ENCODE measurements at regions not wholly inside any gene's neighbourhood (a gene's known extent, or its start where the extent isn't known, plus 50 kb on each side); places are given as distances from the start of the nearest gene placed in this dataset.

GRCh38 chr9:14560194-14560593, 133.0 kb downstream of the ZDHHC21 start:
- DNase-seq (ENCODE audit: low spot score) = no peak

GRCh38 chr9:14554886-14555285, 138.3 kb downstream of the ZDHHC21 start:
- DNase-seq (ENCODE audit: low spot score) = no peak

GRCh38 chr9:14547245-14548060, 145.8 kb downstream of the ZDHHC21 start:
- no peak for DNase-seq (ENCODE audit: low spot score)

GRCh38 chr9:14546693-14547092, 146.5 kb downstream of the ZDHHC21 start:
- no peak for DNase-seq (ENCODE audit: low spot score)

- no peak for DNase-seq (ENCODE audit: low spot score)
Observed at GRCh38 chr9:14542071-14542470, 151.2 kb downstream of the ZDHHC21 start.

- peak; percentile 66 for DNase-seq (ENCODE audit: low spot score)
Observed at GRCh38 chr9:14538526-14538925, 154.7 kb downstream of the ZDHHC21 start.

- DNase-seq (ENCODE audit: low spot score) = no peak
Observed at GRCh38 chr9:14535161-14535955, 157.9 kb downstream of the ZDHHC21 start.

GRCh38 chr9:14533867-14534640, 159.2 kb downstream of the ZDHHC21 start:
- no peak for DNase-seq (ENCODE audit: low spot score)

GRCh38 chr9:14532456-14533115, 160.6 kb downstream of the ZDHHC21 start:
- no peak for DNase-seq (ENCODE audit: low spot score)

- no peak for DNase-seq (ENCODE audit: low spot score)
Observed at GRCh38 chr9:14531341-14532269, 161.6 kb downstream of the ZDHHC21 start.

GRCh38 chr9:14530841-14531240, 162.4 kb downstream of the ZDHHC21 start:
- no peak for DNase-seq (ENCODE audit: low spot score)

GRCh38 chr9:14530366-14530765, 162.9 kb downstream of the ZDHHC21 start:
- no peak for DNase-seq (ENCODE audit: low spot score)

GRCh38 chr9:14529629-14530028, 163.6 kb downstream of the ZDHHC21 start:
- no peak for DNase-seq (ENCODE audit: low spot score)

GRCh38 chr9:14529054-14529453, 164.2 kb downstream of the ZDHHC21 start:
- DNase-seq (ENCODE audit: low spot score) = no peak

- no peak for DNase-seq (ENCODE audit: low spot score)
Observed at GRCh38 chr9:14526504-14526903, 166.7 kb downstream of the ZDHHC21 start.

GRCh38 chr9:14525856-14526255, 167.4 kb downstream of the ZDHHC21 start:
- DNase-seq (ENCODE audit: low spot score) = no peak

- DNase-seq (ENCODE audit: low spot score) = no peak
Observed at GRCh38 chr9:14524873-14525515, 168.2 kb downstream of the ZDHHC21 start.

- no peak for DNase-seq (ENCODE audit: low spot score)
Observed at GRCh38 chr9:14523545-14523944, 169.7 kb downstream of the ZDHHC21 start.

GRCh38 chr9:14522627-14523379, 170.4 kb downstream of the ZDHHC21 start:
- no peak for DNase-seq (ENCODE audit: low spot score)

- no peak for DNase-seq (ENCODE audit: low spot score)
Observed at GRCh38 chr9:14520341-14520740, 172.9 kb downstream of the ZDHHC21 start.
